ENCODE measurements at regions not wholly inside any gene's neighbourhood (a gene's known extent, or its start where the extent isn't known, plus 50 kb on each side); places are given as distances from the start of the nearest gene placed in this dataset.

GRCh38 chr7:106375499-106375898, 90.7 kb upstream of the NAMPT start:
- Histone ChIP-seq H4K20me1 (ENCODE audit: control insufficient read depth, extremely low read depth, insufficient read depth, low read length) (no peaks in the 10 kb centered on the region), H3K9me1 (ENCODE audit: control insufficient read depth, extremely low read depth, insufficient read depth, low read length) (no peaks in the 10 kb centered on the region), H3K27me3 (ENCODE audit: control insufficient read depth, extremely low read depth, insufficient read depth, low read length) (no peaks in the 10 kb centered on the region), H3K4me2 (ENCODE audit: control insufficient read depth, extremely low read depth, insufficient read depth, low read depth, low read length) (no peak overlapping the region), H3K27ac (ENCODE audit: control insufficient read depth, insufficient read depth, low read length) (no peak overlapping the region), H3K9ac (ENCODE audit: control insufficient read depth, extremely low read depth, insufficient read depth, low read length) (no peak overlapping the region), H3K4me1 (ENCODE audit: control insufficient read depth, extremely low read depth, insufficient read depth, low read length) (no peaks in the 10 kb centered on the region), H3K9me3 (ENCODE audit: control insufficient read depth, low read depth, low read length) (no peaks in the 10 kb centered on the region), H2AFZ (ENCODE audit: control insufficient read depth, low read length) (no peak overlapping the region), H3K79me2 (ENCODE audit: control insufficient read depth, insufficient read depth, low read length) (no peaks in the 10 kb centered on the region), H3K4me3 (ENCODE audit: control insufficient read depth in 2 of 3, extremely low read depth in 1 of 3, insufficient read depth in 2 of 3, low read depth in 1 of 3, low read length in 3 of 3) (no peak overlapping the region), H3K36me3 (ENCODE audit: control insufficient read depth in 2 of 2, extremely low read depth in 1 of 2, insufficient read depth in 2 of 2, low read length in 2 of 2) (no peaks in the 10 kb centered on the region)
- no peak for FAIRE-seq
- TF ChIP-seq EZH2 (IDR thresholded peaks at IDR 0.05; ENCODE audit: low read length), result no peak
- TF ChIP-seq CTCF (optimal IDR thresholded peaks at IDR 0.05 in 1 of 3, IDR thresholded peaks at IDR 0.05 in 1 of 3, conservative IDR thresholded peaks at IDR 0.05 in 1 of 3; ENCODE audit: extremely low read depth in 1 of 3, insufficient read depth in 2 of 3, low read length in 3 of 3), result no peak
- no peak for DNase-seq (ENCODE audit: low read depth, low spot score)
- dilution Hi-C loops (cut with MboI; ENCODE audit: extremely low pct_ligation_motif_present, low sequenced_read_pairs), result no loop called here

- no peaks in the 10 kb centered on the region for H3K9me3 ChIP-seq (ENCODE audit: control insufficient read depth, low read depth, low read length)
- no peaks in the 10 kb centered on the region for H3K4me1 ChIP-seq (ENCODE audit: control insufficient read depth, extremely low read depth, insufficient read depth, low read length)
- H3K79me2 ChIP-seq (ENCODE audit: control insufficient read depth, insufficient read depth, low read length), result no peaks in the 10 kb centered on the region
- no peaks in the 10 kb centered on the region for H3K9me1 ChIP-seq (ENCODE audit: control insufficient read depth, extremely low read depth, insufficient read depth, low read length)
- DNase-seq (ENCODE audit: low read depth, low spot score) (no peak), FAIRE-seq (no peak)
- dilution Hi-C loops (cut with MboI; ENCODE audit: extremely low pct_ligation_motif_present, low sequenced_read_pairs), result no loop called here
- H2AFZ ChIP-seq (ENCODE audit: control insufficient read depth, low read length), result no peak overlapping the region
- no peak for TF ChIP-seq EZH2 (IDR thresholded peaks at IDR 0.05; ENCODE audit: low read length)
- TF ChIP-seq CTCF (optimal IDR thresholded peaks at IDR 0.05 in 1 of 3, IDR thresholded peaks at IDR 0.05 in 1 of 3, conservative IDR thresholded peaks at IDR 0.05 in 1 of 3; ENCODE audit: extremely low read depth in 1 of 3, insufficient read depth in 2 of 3, low read length in 3 of 3), result no peak
- H3K27ac ChIP-seq (ENCODE audit: control insufficient read depth, insufficient read depth, low read length), result no peak overlapping the region
- no peaks in the 10 kb centered on the region for H3K36me3 ChIP-seq (ENCODE audit: control insufficient read depth in 2 of 2, extremely low read depth in 1 of 2, insufficient read depth in 2 of 2, low read length in 2 of 2)
- no peaks in the 10 kb centered on the region for H4K20me1 ChIP-seq (ENCODE audit: control insufficient read depth, extremely low read depth, insufficient read depth, low read length)
- no peak overlapping the region for H3K9ac ChIP-seq (ENCODE audit: control insufficient read depth, extremely low read depth, insufficient read depth, low read length)
- H3K4me2 ChIP-seq (ENCODE audit: control insufficient read depth, extremely low read depth, insufficient read depth, low read depth, low read length), result no peak overlapping the region
- no peak overlapping the region for H3K4me3 ChIP-seq (ENCODE audit: control insufficient read depth in 2 of 3, extremely low read depth in 1 of 3, insufficient read depth in 2 of 3, low read depth in 1 of 3, low read length in 3 of 3)
- no peaks in the 10 kb centered on the region for H3K27me3 ChIP-seq (ENCODE audit: control insufficient read depth, extremely low read depth, insufficient read depth, low read length)
These were observed 89.7 kb upstream of the NAMPT start for GRCh38 chr7:106374437-106374836.
